OCI-LY7 (cell line): ENCODE measurements at regions not wholly inside any gene's neighbourhood (a gene's known extent, or its start where the extent isn't known, plus 50 kb on each side); places are given as distances from the start of the nearest gene placed in this dataset.

Source experiments
- BruUV-seq: library from RNA; stranded (reverse); fragments of 400-500 nt; replicated peaks from 2 replicates; lab custom pipeline; 2021; lab: Mats Ljungman, UMichigan
- CTCF ChIA-PET: fragments of 300-600 bp; sonication (Branson Sonifier 250); formaldehyde crosslinking; loops from one replicate; lab custom pipeline; 2022; ENCODE audit warnings: antibody characterized with exemption; ENCODE audit not compliant: unreplicated experiment; lab: Charles Lee
- POLR2A ChIA-PET: fragments of 300-600 bp; sonication (Branson Sonifier 250); formaldehyde crosslinking; loops from one replicate; lab custom pipeline; 2022; ENCODE audit warnings: antibody characterized with exemption; lab: Charles Lee
- DNase-seq: peaks from one replicate; pipeline ENCODE4 v3.0.0-alpha.2; 2015; ENCODE audit warnings: low spot score
- H2AFZ ChIP-seq: fragments of 200-600 bp; sonication (generic), shearing (Covaris generic); 2 replicates; pipeline ENCODE4 v1.6.1; 2014; ENCODE audit warnings: mild to moderate bottlenecking, antibody characterized with exemption, low read length, moderate library complexity
- H3K27ac ChIP-seq: fragments of 200-600 bp; sonication (generic); 2 replicates; pipeline ENCODE4 v1.5.1; 2014; ENCODE audit warnings: mixed run types, low read depth, mild to moderate bottlenecking, moderate library complexity, low read length, inconsistent platforms; ENCODE audit not compliant: poor library complexity, severe bottlenecking
- H3K36me3 ChIP-seq: fragments of 200-600 bp; sonication (generic); 2 replicates; pipeline ENCODE4 v1.6.1; 2014; ENCODE audit warnings: mild to moderate bottlenecking, antibody characterized with exemption, low read length, moderate library complexity, mixed read lengths; ENCODE audit not compliant: insufficient read depth
- H3K4me1 ChIP-seq: fragments of 200-600 bp; sonication (generic); 2 replicates; pipeline ENCODE4 v1.5.1; 2014; ENCODE audit warnings: mild to moderate bottlenecking, low read length; ENCODE audit not compliant: insufficient read depth, poor library complexity, severe bottlenecking
- H3K4me2 ChIP-seq: fragments of 200-600 bp; sonication (generic); 2 replicates; pipeline ENCODE4 v1.6.1; 2014; ENCODE audit warnings: mild to moderate bottlenecking, low read length
- H3K4me3 ChIP-seq: fragments of 200-600 bp; sonication (generic); 2 replicates; pipeline ENCODE4 v1.5.1; 2014; ENCODE audit warnings: mild to moderate bottlenecking, low read depth, low read length; ENCODE audit not compliant: poor library complexity, severe bottlenecking
- H3K79me2 ChIP-seq: fragments of 200-600 bp; sonication (generic); 2 replicates; pipeline ENCODE4 v1.6.1; 2016; ENCODE audit warnings: low read depth, mild to moderate bottlenecking, low read length, moderate library complexity, mixed read lengths; ENCODE audit not compliant: insufficient read depth
- H3K9me2 ChIP-seq: fragments of 200-600 bp; sonication (generic); 2 replicates; pipeline ENCODE4 v1.6.1; 2016; ENCODE audit warnings: mild to moderate bottlenecking, low read length, mixed read lengths; ENCODE audit not compliant: insufficient read depth
- H3K9me3 ChIP-seq: fragments of 200-600 bp; sonication (generic); 2 replicates; pipeline ENCODE4 v1.6.1; 2014; ENCODE audit warnings: mild to moderate bottlenecking, mixed run types, low read length, mixed read lengths
- H4K20me1 ChIP-seq: fragments of 200-600 bp; sonication (generic); 2 replicates; pipeline ENCODE4 v1.6.1; 2014; ENCODE audit warnings: mild to moderate bottlenecking, antibody characterized with exemption, low read length, moderate library complexity, mixed read lengths; ENCODE audit not compliant: insufficient read depth
- EZH2phosphoT487 ChIP-seq: fragments of 200-600 bp; sonication (generic); IDR thresholded peaks from 2 replicates; pipeline ENCODE4 v1.6.1; 2018; ENCODE audit warnings: low read depth, borderline replicate concordance, mild to moderate bottlenecking, mixed run types, antibody characterized with exemption, low read length, moderate library complexity, mixed read lengths
- intact Hi-C: fragments of 100-400 bp; cut with micrococcal nuclease; formaldehyde crosslinking; loops from one replicate; pipeline ENCODE4 v1.10.0; 2022; ENCODE audit not compliant: unreplicated experiment
- TF ChIP-seq, protein P1 (sequence below): fragments of 200-600 bp; sonication (generic); conservative IDR thresholded peaks from 2 replicates; pipeline ENCODE4 v1.5.1; 2014; ENCODE audit warnings: mild to moderate bottlenecking, antibody characterized with exemption, low read length, moderate library complexity, mixed read lengths

DNA sequence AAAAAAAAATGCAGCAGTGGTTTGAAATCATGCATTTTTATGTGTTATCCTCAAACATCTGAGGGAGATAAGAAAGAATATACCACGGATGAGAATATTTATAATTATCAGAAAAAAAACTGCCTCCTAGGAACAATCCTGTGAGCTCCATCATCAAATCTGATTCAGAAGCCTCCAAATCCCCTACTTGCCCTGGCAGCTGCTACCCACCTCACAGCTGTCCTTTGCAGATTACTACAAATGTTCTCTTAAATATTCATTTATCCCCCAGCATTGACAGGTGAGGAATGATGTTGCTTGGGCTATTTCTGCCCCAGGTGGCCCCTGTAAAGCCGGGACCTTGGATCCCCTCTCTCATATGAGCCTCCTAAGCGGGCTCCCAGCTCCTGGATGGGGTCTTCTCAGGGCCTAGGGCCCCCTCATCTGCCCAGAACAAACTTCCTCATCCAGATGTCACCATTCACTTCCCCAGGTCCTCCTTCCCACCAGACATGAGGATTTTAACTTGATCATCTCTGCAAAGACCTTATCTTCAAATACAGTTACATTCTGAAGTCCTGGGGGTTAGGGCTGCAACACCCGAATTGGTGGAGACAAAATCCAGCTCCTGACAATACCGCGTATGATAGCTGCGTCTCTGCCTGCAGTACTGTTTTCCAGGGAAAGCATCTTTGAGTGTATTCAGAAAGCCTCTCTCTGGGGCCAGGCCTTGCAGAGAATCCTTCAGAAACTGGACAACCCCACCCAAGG lies 81.9 kb upstream of the INSIG1 start:
- no peaks in the 10 kb centered on the region for H3K9me2 ChIP-seq
- DNase-seq = no peak
- H4K20me1 ChIP-seq = no peaks in the 10 kb centered on the region
- intact Hi-C loops = no loop called here
- ChIA-PET CTCF (no interaction called here), POLR2A (interaction anchor here (0.6 to 0.7 kb wide), 3 partner anchors 11 to 336 kb away, joined by 3 to 4 read pairs (median 3); no protein-coding TSS in a partner anchor)
- no peaks in the 10 kb centered on the region for H3K79me2 ChIP-seq
- H3K4me1 ChIP-seq = peaks cover 1% of the 10 kb centered on the region
- H3K4me3 ChIP-seq = no peak overlapping the region
- TF ChIP-seq EZH2phosphoT487 = no peak
- TF ChIP-seq, protein P1, sequence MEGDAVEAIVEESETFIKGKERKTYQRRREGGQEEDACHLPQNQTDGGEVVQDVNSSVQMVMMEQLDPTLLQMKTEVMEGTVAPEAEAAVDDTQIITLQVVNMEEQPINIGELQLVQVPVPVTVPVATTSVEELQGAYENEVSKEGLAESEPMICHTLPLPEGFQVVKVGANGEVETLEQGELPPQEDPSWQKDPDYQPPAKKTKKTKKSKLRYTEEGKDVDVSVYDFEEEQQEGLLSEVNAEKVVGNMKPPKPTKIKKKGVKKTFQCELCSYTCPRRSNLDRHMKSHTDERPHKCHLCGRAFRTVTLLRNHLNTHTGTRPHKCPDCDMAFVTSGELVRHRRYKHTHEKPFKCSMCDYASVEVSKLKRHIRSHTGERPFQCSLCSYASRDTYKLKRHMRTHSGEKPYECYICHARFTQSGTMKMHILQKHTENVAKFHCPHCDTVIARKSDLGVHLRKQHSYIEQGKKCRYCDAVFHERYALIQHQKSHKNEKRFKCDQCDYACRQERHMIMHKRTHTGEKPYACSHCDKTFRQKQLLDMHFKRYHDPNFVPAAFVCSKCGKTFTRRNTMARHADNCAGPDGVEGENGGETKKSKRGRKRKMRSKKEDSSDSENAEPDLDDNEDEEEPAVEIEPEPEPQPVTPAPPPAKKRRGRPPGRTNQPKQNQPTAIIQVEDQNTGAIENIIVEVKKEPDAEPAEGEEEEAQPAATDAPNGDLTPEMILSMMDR = no peak
- no peak overlapping the region for H3K27ac ChIP-seq
- H3K4me2 ChIP-seq = no peak overlapping the region
- H2AFZ ChIP-seq = no peak overlapping the region
- H3K9me3 ChIP-seq = no peaks in the 10 kb centered on the region
- no peaks in the 10 kb centered on the region for H3K36me3 ChIP-seq
- no TSS peak for BruUV-seq

- Histone ChIP-seq H2AFZ (no peak overlapping the region), H3K36me3 (no peaks in the 10 kb centered on the region), H4K20me1 (no peaks in the 10 kb centered on the region), H3K4me1 (no peaks in the 10 kb centered on the region), H3K9me2 (no peaks in the 10 kb centered on the region), H3K79me2 (no peaks in the 10 kb centered on the region), H3K9me3 (no peaks in the 10 kb centered on the region), H3K27ac (no peak overlapping the region), H3K4me2 (no peak overlapping the region), H3K4me3 (no peak overlapping the region)
- ChIA-PET CTCF (no interaction called here), POLR2A (interaction anchor here (0.6 kb wide), 1 partner anchor 335 kb away, joined by 3 read pairs; no protein-coding TSS in a partner anchor)
- TF ChIP-seq, protein P1 = no peak
- TF ChIP-seq EZH2phosphoT487 = no peak
- no peak for DNase-seq
- BruUV-seq = no TSS peak
- intact Hi-C loops = no loop called here
These were observed 81.0 kb upstream of the INSIG1 start for GRCh38 chr7:155216475-155217272.
